Fibroblast of lung (primary cell): ENCODE measurements at regions not wholly inside any gene's neighbourhood (a gene's known extent, or its start where the extent isn't known, plus 50 kb on each side); places are given as distances from the start of the nearest gene placed in this dataset.

Experiments
- DNase-seq, 2 donors: peaks; one replicate each; pipeline versions ENCODE4 v3.0.0 to v3.0.0-alpha.2; 2010; ENCODE audit warnings: low read depth in 2 of 2
- H2AFZ ChIP-seq: 2 replicates; pipeline ENCODE4 v1.5.1; 2012; ENCODE audit warnings: low read length, control low read depth, inconsistent platforms
- H3K27ac ChIP-seq: 2 replicates; pipeline ENCODE4 v1.5.1; 2011; ENCODE audit warnings: low read length, control low read depth; ENCODE audit not compliant: insufficient read depth
- H3K27me3 ChIP-seq: 2 replicates; pipeline ENCODE4 v1.5.1; 2011; ENCODE audit warnings: mild to moderate bottlenecking, low read length; ENCODE audit not compliant: control insufficient read depth, insufficient read depth
- H3K36me3 ChIP-seq: 2 replicates; pipeline ENCODE4 v1.5.1; 2011; ENCODE audit warnings: low read length; ENCODE audit not compliant: control insufficient read depth, insufficient read depth
- H3K4me1 ChIP-seq: 2 replicates; pipeline ENCODE4 v1.5.1; 2011; ENCODE audit warnings: low read length; ENCODE audit not compliant: control insufficient read depth, insufficient read depth; ENCODE audit errors: extremely low read depth
- H3K4me2 ChIP-seq: 2 replicates; pipeline ENCODE4 v1.5.1; 2011; ENCODE audit warnings: low read length, control low read depth; ENCODE audit not compliant: insufficient read depth; ENCODE audit errors: extremely low read depth
- H3K4me3 ChIP-seq, 4 experiments: fragments of 200-600 bp in 1 of 4; sonication (generic) in 1 of 4; replicated peaks in 1 of 4; 2 replicates each; pipeline ENCODE4 v1.5.1; 2011 to 2016; ENCODE audit warnings: low read length in 4 of 4, low read depth in 3 of 4, mild to moderate bottlenecking in 3 of 4, control low read depth in 2 of 4, inconsistent platforms in 1 of 4, mixed read lengths in 1 of 4; ENCODE audit not compliant: insufficient read depth in 1 of 4; ENCODE audit errors: control extremely low read depth in 1 of 4
- H3K79me2 ChIP-seq: 2 replicates; pipeline ENCODE4 v1.5.1; 2012; ENCODE audit warnings: mild to moderate bottlenecking, low read length, inconsistent platforms; ENCODE audit not compliant: control insufficient read depth, insufficient read depth
- H3K9ac ChIP-seq: 2 replicates; pipeline ENCODE4 v1.5.1; 2011; ENCODE audit warnings: mild to moderate bottlenecking, low read length, control low read depth; ENCODE audit not compliant: insufficient read depth
- H3K9me3 ChIP-seq: 2 replicates; pipeline ENCODE4 v1.5.1; 2012; ENCODE audit warnings: low read depth, low read length; ENCODE audit not compliant: control insufficient read depth, insufficient read depth
- H4K20me1 ChIP-seq: 2 replicates; pipeline ENCODE4 v1.5.1; 2011; ENCODE audit warnings: low read length; ENCODE audit not compliant: control insufficient read depth, insufficient read depth; ENCODE audit errors: extremely low read depth
- EZH2 ChIP-seq: IDR thresholded peaks from 2 replicates; pipeline ENCODE4 v1.5.1; 2012; ENCODE audit warnings: low read length, control low read depth, mild to moderate bottlenecking; ENCODE audit errors: missing control alignments
- TF ChIP-seq, protein P1 (sequence below), 2 donors: IDR thresholded peaks in 1 of 2; conservative IDR thresholded peaks in 1 of 2; 1 replicate in 1 of 2; 2 replicates in 1 of 2; pipeline ENCODE4 v1.5.1; 2011 to 2012; ENCODE audit warnings: low read length in 2 of 2, control low read depth in 1 of 2, inconsistent platforms in 1 of 2, low read depth in 1 of 2, mild to moderate bottlenecking in 1 of 2

DNA sequence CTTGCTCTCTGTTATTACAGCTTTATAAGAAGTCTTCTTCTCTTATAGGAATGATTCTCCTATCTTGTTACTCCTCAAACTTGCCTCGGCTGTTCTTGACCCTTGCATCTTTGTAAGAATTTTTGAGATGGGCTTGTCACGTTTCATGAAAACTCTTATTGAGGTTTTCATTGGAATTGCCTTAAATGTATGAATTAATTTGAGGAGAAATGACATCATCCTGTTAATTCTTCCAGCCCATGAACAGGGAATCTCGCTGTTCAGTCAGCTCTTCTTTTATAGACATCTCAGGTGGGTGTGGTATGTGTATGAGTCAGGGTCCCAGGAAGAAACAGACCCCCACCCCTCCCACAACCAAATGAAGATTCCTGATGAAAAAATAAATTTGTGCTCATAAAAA, 107.1 kb upstream of the MYL2 start:
- no peak overlapping the region for H3K4me3 ChIP-seq
- H2AFZ ChIP-seq, result no peak overlapping the region
- no peaks in the 10 kb centered on the region for H3K79me2 ChIP-seq
- no peak for DNase-seq
- H4K20me1 ChIP-seq, result no peaks in the 10 kb centered on the region
- H3K27me3 ChIP-seq, result peaks cover 3% of the 10 kb centered on the region
- H3K36me3 ChIP-seq, result no peaks in the 10 kb centered on the region
- no peaks in the 10 kb centered on the region for H3K4me1 ChIP-seq
- no peak overlapping the region for H3K27ac ChIP-seq
- TF ChIP-seq, protein P1, sequence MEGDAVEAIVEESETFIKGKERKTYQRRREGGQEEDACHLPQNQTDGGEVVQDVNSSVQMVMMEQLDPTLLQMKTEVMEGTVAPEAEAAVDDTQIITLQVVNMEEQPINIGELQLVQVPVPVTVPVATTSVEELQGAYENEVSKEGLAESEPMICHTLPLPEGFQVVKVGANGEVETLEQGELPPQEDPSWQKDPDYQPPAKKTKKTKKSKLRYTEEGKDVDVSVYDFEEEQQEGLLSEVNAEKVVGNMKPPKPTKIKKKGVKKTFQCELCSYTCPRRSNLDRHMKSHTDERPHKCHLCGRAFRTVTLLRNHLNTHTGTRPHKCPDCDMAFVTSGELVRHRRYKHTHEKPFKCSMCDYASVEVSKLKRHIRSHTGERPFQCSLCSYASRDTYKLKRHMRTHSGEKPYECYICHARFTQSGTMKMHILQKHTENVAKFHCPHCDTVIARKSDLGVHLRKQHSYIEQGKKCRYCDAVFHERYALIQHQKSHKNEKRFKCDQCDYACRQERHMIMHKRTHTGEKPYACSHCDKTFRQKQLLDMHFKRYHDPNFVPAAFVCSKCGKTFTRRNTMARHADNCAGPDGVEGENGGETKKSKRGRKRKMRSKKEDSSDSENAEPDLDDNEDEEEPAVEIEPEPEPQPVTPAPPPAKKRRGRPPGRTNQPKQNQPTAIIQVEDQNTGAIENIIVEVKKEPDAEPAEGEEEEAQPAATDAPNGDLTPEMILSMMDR (conservative IDR thresholded peaks at IDR 0.05 in 1 of 2, IDR thresholded peaks at IDR 0.05 in 1 of 2; ENCODE audit: low read depth in 1 of 2, low read length in 2 of 2), result no peak
- no peak for TF ChIP-seq EZH2
- H3K9ac ChIP-seq, result no peak overlapping the region
- H3K9me3 ChIP-seq, result no peaks in the 10 kb centered on the region
- no peak overlapping the region for H3K4me2 ChIP-seq

DNA sequence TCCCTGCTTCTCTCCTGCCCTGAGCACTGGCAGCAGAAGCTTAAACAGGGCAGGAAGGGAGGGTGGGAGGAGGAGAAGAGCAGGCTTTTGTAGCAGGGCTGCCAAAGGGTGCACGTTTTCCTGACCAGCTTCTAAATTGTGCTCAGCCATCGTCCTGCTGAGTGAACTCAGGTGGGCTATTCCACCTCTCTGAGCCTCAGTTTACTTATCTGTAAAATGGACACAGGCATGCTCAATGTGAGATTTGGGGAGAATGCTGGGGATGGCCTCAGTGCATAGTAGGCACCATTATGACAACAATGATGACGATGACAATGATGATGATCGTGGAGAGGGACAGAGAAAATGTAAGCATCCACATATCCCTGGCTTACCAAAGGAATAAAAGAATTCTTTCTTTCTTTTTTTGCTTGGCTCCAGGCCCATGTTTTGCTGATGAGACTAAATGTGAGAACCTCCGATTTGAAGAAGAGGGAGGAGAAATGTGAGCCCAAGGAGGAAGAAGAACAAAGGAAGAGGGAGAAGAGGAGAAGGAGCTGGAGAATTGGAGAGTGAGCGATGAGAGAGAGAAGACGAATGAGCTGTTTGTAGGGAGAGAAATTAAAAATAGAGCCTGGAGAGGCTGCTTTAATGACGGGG, 105.5 kb upstream of the MYL2 start:
- no peak overlapping the region for H2AFZ ChIP-seq
- DNase-seq, result no peak
- no peaks in the 10 kb centered on the region for H3K79me2 ChIP-seq
- no peak overlapping the region for H3K4me2 ChIP-seq
- no peaks in the 10 kb centered on the region for H4K20me1 ChIP-seq
- H3K9me3 ChIP-seq, result no peaks in the 10 kb centered on the region
- H3K4me1 ChIP-seq, result no peaks in the 10 kb centered on the region
- H3K27me3 ChIP-seq, result no peaks in the 10 kb centered on the region
- no peak overlapping the region for H3K27ac ChIP-seq
- no peak overlapping the region for H3K9ac ChIP-seq
- H3K36me3 ChIP-seq, result no peaks in the 10 kb centered on the region
- no peak overlapping the region for H3K4me3 ChIP-seq
- TF ChIP-seq EZH2, result no peak
- TF ChIP-seq, protein P1 (conservative IDR thresholded peaks at IDR 0.05 in 1 of 2, IDR thresholded peaks at IDR 0.05 in 1 of 2; ENCODE audit: low read depth in 1 of 2, low read length in 2 of 2), result no peak

DNA sequence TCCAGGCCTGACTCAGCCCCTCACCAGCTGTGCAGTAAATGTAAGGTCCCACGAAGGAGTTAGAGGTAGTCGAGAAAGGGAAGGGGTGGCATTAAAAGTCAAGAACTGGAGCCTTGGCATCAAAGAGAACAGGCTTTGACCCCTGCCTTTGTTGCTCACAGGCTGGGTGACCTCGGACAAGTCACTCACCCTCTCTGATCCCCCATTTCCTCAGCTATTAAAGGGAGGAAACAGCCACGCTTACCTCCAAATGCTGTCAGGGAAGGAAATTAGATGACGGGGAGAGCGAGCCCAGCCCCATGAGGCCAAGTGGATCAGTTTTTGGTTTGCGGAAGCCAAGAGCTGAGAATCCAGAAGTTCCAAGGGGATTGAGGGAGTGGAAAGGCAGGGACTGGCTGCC, 104.9 kb upstream of the MYL2 start:
- Histone ChIP-seq H3K9ac (no peak overlapping the region), H2AFZ (no peak overlapping the region), H3K4me1 (no peaks in the 10 kb centered on the region), H3K36me3 (no peaks in the 10 kb centered on the region), H3K27me3 (no peaks in the 10 kb centered on the region), H3K4me3 (no peak overlapping the region), H3K27ac (no peak overlapping the region), H3K9me3 (no peaks in the 10 kb centered on the region), H3K79me2 (no peaks in the 10 kb centered on the region), H3K4me2 (no peak overlapping the region), H4K20me1 (no peaks in the 10 kb centered on the region)
- no peak for DNase-seq
- TF ChIP-seq, protein P1 (conservative IDR thresholded peaks at IDR 0.05 in 1 of 2, IDR thresholded peaks at IDR 0.05 in 1 of 2; ENCODE audit: low read depth in 1 of 2, low read length in 2 of 2), result no peak
- TF ChIP-seq EZH2, result no peak
